OCI-LY1 (cell line): ENCODE measurements at regions not wholly inside any gene's neighbourhood (a gene's known extent, or its start where the extent isn't known, plus 50 kb on each side); places are given as distances from the start of the nearest gene placed in this dataset.

Experiments used
- H2AFZ ChIP-seq: fragments of 200-600 bp; sonication (generic), shearing (Covaris generic); 2 replicates; pipeline ENCODE4 v1.6.0; 2014; ENCODE audit warnings: antibody characterized with exemption, mild to moderate bottlenecking, low read length
- H3F3A ChIP-seq: fragments of 200-600 bp; sonication (generic), shearing (Covaris generic); 2 replicates; pipeline ENCODE4 v1.6.0; 2014; ENCODE audit warnings: mild to moderate bottlenecking, antibody characterized with exemption, low read length, moderate library complexity; ENCODE audit not compliant: insufficient read depth
- H3K27ac ChIP-seq: fragments of 200-600 bp; sonication (generic); 2 replicates; pipeline ENCODE4 v1.5.1; 2014; ENCODE audit warnings: low read length, mixed run types, mild to moderate bottlenecking, low read depth; ENCODE audit not compliant: poor library complexity, severe bottlenecking
- H3K27me3 ChIP-seq: fragments of 200-600 bp; sonication (generic); 2 replicates; pipeline ENCODE4 v1.6.0; 2014; ENCODE audit warnings: antibody characterized with exemption, mild to moderate bottlenecking, low read length, moderate library complexity; ENCODE audit not compliant: insufficient read depth
- H3K36me3 ChIP-seq: fragments of 200-600 bp; sonication (generic); 2 replicates; pipeline ENCODE4 v1.6.1; 2014; ENCODE audit warnings: mild to moderate bottlenecking, antibody characterized with exemption, low read length, moderate library complexity, mixed read lengths; ENCODE audit not compliant: insufficient read depth
- H3K4me1 ChIP-seq: fragments of 200-600 bp; sonication (generic); 2 replicates; pipeline ENCODE4 v1.5.1; 2014; ENCODE audit warnings: mild to moderate bottlenecking, low read length, moderate library complexity; ENCODE audit not compliant: insufficient read depth, severe bottlenecking
- H3K4me2 ChIP-seq: fragments of 200-600 bp; sonication (generic), shearing (Covaris generic); 2 replicates; pipeline ENCODE4 v1.6.1; 2014; ENCODE audit warnings: low read length
- H3K4me3 ChIP-seq: fragments of 200-600 bp; sonication (generic); 2 replicates; pipeline ENCODE4 v1.5.1; 2014; ENCODE audit warnings: low read length, low read depth, mild to moderate bottlenecking, mixed read lengths; ENCODE audit not compliant: poor library complexity, severe bottlenecking
- H3K79me2 ChIP-seq: fragments of 200-600 bp; shearing (Covaris generic); 2 replicates; pipeline ENCODE4 v1.6.1; 2016; ENCODE audit warnings: mixed run types, low read length, mixed read lengths; ENCODE audit not compliant: insufficient read depth
- H3K9ac ChIP-seq: fragments of 200-600 bp; sonication (generic), shearing (Covaris generic); 2 replicates; pipeline ENCODE4 v1.6.1; 2014; ENCODE audit warnings: mild to moderate bottlenecking, low read length, mixed read lengths
- H3K9me2 ChIP-seq: fragments of 200-600 bp; sonication (generic), shearing (Covaris generic); 2 replicates; pipeline ENCODE4 v1.6.1; 2014; ENCODE audit warnings: low read depth, mild to moderate bottlenecking, low read length, mixed read lengths
- H3K9me3 ChIP-seq: fragments of 200-600 bp; shearing (Covaris generic); 2 replicates; pipeline ENCODE4 v1.6.1; 2014; ENCODE audit warnings: low read length, mixed read lengths
- H4K20me1 ChIP-seq: fragments of 200-600 bp; sonication (generic), shearing (Covaris generic); 2 replicates; pipeline ENCODE4 v1.6.0; 2016; ENCODE audit warnings: mild to moderate bottlenecking, low read length; ENCODE audit not compliant: insufficient read depth
- EZH2 ChIP-seq: fragments of 200-600 bp; sonication (generic), shearing (Covaris generic); IDR thresholded peaks from 2 replicates; pipeline ENCODE4 v1.8.0; 2017; ENCODE audit warnings: borderline replicate concordance, mixed run types, mild to moderate bottlenecking, antibody characterized with exemption, low read length, moderate library complexity, mixed read lengths
- TF ChIP-seq, protein P1 (sequence below): fragments of 200-600 bp; sonication (generic), shearing (Covaris generic); IDR thresholded peaks from 2 replicates; pipeline ENCODE4 v1.5.1; 2017; ENCODE audit warnings: mild to moderate bottlenecking, antibody characterized with exemption, low read length, moderate library complexity, mixed read lengths

DNA sequence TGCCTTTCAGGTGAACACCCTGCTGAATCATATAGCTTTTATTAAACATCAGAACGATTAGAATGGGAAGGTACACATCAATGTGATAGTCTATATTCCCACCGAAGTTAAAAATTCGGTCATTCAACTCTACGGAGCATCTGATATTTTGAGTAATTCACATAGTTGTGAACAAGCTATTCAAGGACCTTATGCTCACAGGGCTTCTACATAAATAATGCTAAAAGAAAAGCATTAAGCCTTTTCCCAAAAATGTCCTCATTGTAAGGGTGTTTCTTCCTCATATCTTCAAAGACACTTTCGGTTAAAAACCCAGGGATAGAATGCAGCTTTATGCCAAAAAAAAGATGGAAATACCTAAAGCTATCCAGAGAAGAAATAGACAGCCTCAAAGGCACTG lies 79.7 kb upstream of the EDNRA start:
- H3K27ac ChIP-seq: no peak overlapping the region
- no peaks in the 10 kb centered on the region for H3K9me2 ChIP-seq
- no peak overlapping the region for H3K4me2 ChIP-seq
- H3K36me3 ChIP-seq: no peaks in the 10 kb centered on the region
- H4K20me1 ChIP-seq: no peaks in the 10 kb centered on the region
- no peak overlapping the region for H2AFZ ChIP-seq
- no peak overlapping the region for H3K9ac ChIP-seq
- no peak overlapping the region for H3K4me3 ChIP-seq
- no peak for TF ChIP-seq EZH2
- TF ChIP-seq, protein P1, sequence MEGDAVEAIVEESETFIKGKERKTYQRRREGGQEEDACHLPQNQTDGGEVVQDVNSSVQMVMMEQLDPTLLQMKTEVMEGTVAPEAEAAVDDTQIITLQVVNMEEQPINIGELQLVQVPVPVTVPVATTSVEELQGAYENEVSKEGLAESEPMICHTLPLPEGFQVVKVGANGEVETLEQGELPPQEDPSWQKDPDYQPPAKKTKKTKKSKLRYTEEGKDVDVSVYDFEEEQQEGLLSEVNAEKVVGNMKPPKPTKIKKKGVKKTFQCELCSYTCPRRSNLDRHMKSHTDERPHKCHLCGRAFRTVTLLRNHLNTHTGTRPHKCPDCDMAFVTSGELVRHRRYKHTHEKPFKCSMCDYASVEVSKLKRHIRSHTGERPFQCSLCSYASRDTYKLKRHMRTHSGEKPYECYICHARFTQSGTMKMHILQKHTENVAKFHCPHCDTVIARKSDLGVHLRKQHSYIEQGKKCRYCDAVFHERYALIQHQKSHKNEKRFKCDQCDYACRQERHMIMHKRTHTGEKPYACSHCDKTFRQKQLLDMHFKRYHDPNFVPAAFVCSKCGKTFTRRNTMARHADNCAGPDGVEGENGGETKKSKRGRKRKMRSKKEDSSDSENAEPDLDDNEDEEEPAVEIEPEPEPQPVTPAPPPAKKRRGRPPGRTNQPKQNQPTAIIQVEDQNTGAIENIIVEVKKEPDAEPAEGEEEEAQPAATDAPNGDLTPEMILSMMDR: no peak
- no peaks in the 10 kb centered on the region for H3K9me3 ChIP-seq
- H3K27me3 ChIP-seq: no peaks in the 10 kb centered on the region
- H3F3A ChIP-seq: no peaks in the 10 kb centered on the region
- no peaks in the 10 kb centered on the region for H3K79me2 ChIP-seq
- H3K4me1 ChIP-seq: no peaks in the 10 kb centered on the region

DNA sequence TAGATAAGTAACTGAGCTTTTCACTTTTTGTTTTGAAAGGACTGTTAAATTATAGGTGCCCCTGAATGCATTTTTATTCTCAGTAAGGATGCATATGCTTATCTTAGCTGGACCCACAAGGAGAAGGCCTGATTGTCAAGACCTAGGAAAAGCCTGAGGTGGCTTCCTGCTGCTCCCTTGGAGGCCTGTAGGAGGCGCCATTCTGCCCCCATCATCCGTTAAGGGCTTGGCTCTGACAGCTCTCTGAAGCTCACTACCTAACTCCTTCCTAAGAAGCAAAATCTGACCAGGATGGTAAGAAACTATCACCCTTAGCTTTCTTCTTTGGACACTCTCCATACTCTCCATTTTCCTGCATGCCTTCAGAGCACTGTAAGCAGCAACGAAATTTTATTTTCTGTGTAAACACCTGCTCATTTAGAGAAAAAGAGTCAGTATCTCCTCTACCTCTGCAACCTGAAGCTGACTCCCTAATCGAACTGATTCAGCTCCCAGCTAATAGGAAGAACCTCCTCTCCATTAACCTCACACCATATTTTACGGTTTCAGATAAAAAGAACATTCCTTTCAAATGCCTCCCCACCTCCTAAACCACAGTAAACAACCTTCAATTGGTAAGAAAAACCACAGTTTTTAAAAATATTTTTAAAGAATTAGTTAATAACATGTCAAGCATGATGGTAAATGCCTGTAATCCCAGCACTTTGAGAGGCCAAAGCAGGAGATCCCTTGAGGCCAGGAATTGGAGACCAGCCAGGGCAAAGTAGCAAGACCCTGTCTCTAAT lies 73.4 kb upstream of the EDNRA start:
- H3K4me1 ChIP-seq: no peaks in the 10 kb centered on the region
- no peak overlapping the region for H3K9ac ChIP-seq
- H3K27me3 ChIP-seq: no peaks in the 10 kb centered on the region
- TF ChIP-seq, protein P1: peak; percentile 49; the same call in 1 of the 2 replicates
- no peak for TF ChIP-seq EZH2
- H4K20me1 ChIP-seq: no peaks in the 10 kb centered on the region
- H3K36me3 ChIP-seq: no peaks in the 10 kb centered on the region
- H2AFZ ChIP-seq: no peak overlapping the region
- H3K9me3 ChIP-seq: no peaks in the 10 kb centered on the region
- H3F3A ChIP-seq: no peaks in the 10 kb centered on the region
- H3K79me2 ChIP-seq: no peaks in the 10 kb centered on the region
- H3K4me2 ChIP-seq: no peak overlapping the region
- no peak overlapping the region for H3K4me3 ChIP-seq
- H3K27ac ChIP-seq: no peak overlapping the region
- no peaks in the 10 kb centered on the region for H3K9me2 ChIP-seq

DNA sequence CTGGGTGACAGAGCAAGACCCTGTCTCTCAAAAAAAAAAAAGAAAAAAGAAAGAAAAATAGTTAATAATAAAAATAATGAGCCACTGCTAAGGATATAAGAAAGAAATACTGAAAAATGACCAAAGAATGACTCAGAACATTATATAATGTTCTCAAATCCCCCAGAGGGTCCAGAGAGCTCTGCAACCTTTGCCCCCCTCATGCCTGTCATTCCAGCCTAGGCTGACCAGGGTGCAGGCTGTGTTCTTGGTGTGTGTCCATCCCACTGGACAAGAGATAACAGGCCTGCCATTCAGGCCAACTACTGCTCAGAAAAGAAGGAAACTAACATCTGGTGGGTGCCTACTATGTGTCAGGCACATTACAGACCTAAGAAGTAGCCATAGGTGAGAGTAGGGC lies 72.7 kb upstream of the EDNRA start:
- Histone ChIP-seq H3K9ac (no peak overlapping the region), H3K27me3 (no peaks in the 10 kb centered on the region), H3K4me2 (no peak overlapping the region), H3K27ac (no peak overlapping the region), H3K4me3 (no peak overlapping the region), H3K9me2 (no peaks in the 10 kb centered on the region), H3K79me2 (no peaks in the 10 kb centered on the region), H3K9me3 (no peaks in the 10 kb centered on the region), H3K4me1 (no peaks in the 10 kb centered on the region), H4K20me1 (no peaks in the 10 kb centered on the region), H3K36me3 (no peaks in the 10 kb centered on the region), H3F3A (no peaks in the 10 kb centered on the region), H2AFZ (no peak overlapping the region)
- TF ChIP-seq EZH2: no peak
- TF ChIP-seq, protein P1: no peak
